ENCODE measurements at regions not wholly inside any gene's neighbourhood (a gene's known extent, or its start where the extent isn't known, plus 50 kb on each side); places are given as distances from the start of the nearest gene placed in this dataset.
A peak's percentile ranks its signal among the peaks of the same experiment; 100 is the strongest.

GRCh38 chr6:142698751-142699150, 246.2 kb downstream of the HIVEP2 start:
- TF ChIP-seq CTCF (IDR thresholded peaks at IDR 0.05) (peak in 1 of 6 experiments; percentile 3), POLR2A (IDR thresholded peaks at IDR 0.05) (no peak)

All from adrenal gland (tissue), 5 donors.